ENCODE measurements at regions not wholly inside any gene's neighbourhood (a gene's known extent, or its start where the extent isn't known, plus 50 kb on each side); places are given as distances from the start of the nearest gene placed in this dataset.
"Not testable (repeated sequence)": the region's sequence is repeated elsewhere in the genome, so short reads cannot be mapped to it uniquely, and the experiment has no call there.

- no peak for DNase-seq
These were observed 806.0 kb upstream of the ATXN7L3B start for GRCh38 chr12:73731658-73732057.

GRCh38 chr12:73769337-73769736 is 768.3 kb upstream of the ATXN7L3B start:
- DNase-seq: no peak

- no peak for DNase-seq
These were observed 739.1 kb upstream of the ATXN7L3B start for GRCh38 chr12:73798523-73798922.

GRCh38 chr12:73815072-73815645 is 722.5 kb upstream of the ATXN7L3B start:
- no peak for DNase-seq

GRCh38 chr12:73817161-73817560 is 720.5 kb upstream of the ATXN7L3B start:
- DNase-seq: no peak

- DNase-seq: no peak
These were observed 703.9 kb upstream of the ATXN7L3B start for GRCh38 chr12:73833746-73834145.

GRCh38 chr12:73841963-73842362 is 695.7 kb upstream of the ATXN7L3B start:
- DNase-seq: no peak

- DNase-seq: no peak
These were observed 674.1 kb upstream of the ATXN7L3B start for GRCh38 chr12:73863546-73863945.

- DNase-seq: no peak
These were observed 670.5 kb upstream of the ATXN7L3B start for GRCh38 chr12:73867147-73867546.

GRCh38 chr12:73877291-73877690 is 660.3 kb upstream of the ATXN7L3B start:
- not testable (repeated sequence) for DNase-seq

- DNase-seq: no peak
These were observed 645.4 kb upstream of the ATXN7L3B start for GRCh38 chr12:73892201-73892600.

GRCh38 chr12:73898645-73899044 is 639.0 kb upstream of the ATXN7L3B start:
- no peak for DNase-seq

GRCh38 chr12:73902260-73902659 is 635.4 kb upstream of the ATXN7L3B start:
- no peak for DNase-seq

- no peak for DNase-seq
These were observed 630.9 kb upstream of the ATXN7L3B start for GRCh38 chr12:73906757-73907156.

- DNase-seq: no peak
These were observed 601.8 kb upstream of the ATXN7L3B start for GRCh38 chr12:73935817-73936216.

GRCh38 chr12:73947326-73948026 is 590.2 kb upstream of the ATXN7L3B start:
- DNase-seq: no peak

- no peak for DNase-seq
These were observed 587.1 kb upstream of the ATXN7L3B start for GRCh38 chr12:73950507-73950906.

- no peak for DNase-seq
These were observed 585.5 kb upstream of the ATXN7L3B start for GRCh38 chr12:73951956-73952703.

- DNase-seq: no peak
These were observed 573.0 kb upstream of the ATXN7L3B start for GRCh38 chr12:73964641-73965040.

GRCh38 chr12:73973486-73973885 is 564.1 kb upstream of the ATXN7L3B start:
- no peak for DNase-seq

GRCh38 chr12:73984552-73984951 is 553.1 kb upstream of the ATXN7L3B start:
- DNase-seq: no peak

GRCh38 chr12:73991138-73991537 is 546.5 kb upstream of the ATXN7L3B start:
- DNase-seq: no peak

GRCh38 chr12:73998894-73999293 is 538.7 kb upstream of the ATXN7L3B start:
- no peak for DNase-seq

GRCh38 chr12:74015118-74015517 is 522.5 kb upstream of the ATXN7L3B start:
- no peak for DNase-seq
